ENCODE measurements at regions not wholly inside any gene's neighbourhood (a gene's known extent, or its start where the extent isn't known, plus 50 kb on each side); places are given as distances from the start of the nearest gene placed in this dataset.

GRCh38 chr13:107886118-107886517, 329.2 kb downstream of the LIG4 start:
- Histone ChIP-seq H3K9me2 (no peaks in the 10 kb centered on the region), H3K36me3 (replicated peaks in 1 of 2; ENCODE audit: control insufficient read depth in 1 of 2, insufficient read depth in 2 of 2, low read length in 1 of 2) (no peaks in the 10 kb centered on the region), H3K27ac (ENCODE audit: low read depth in 2 of 2, low read length in 1 of 2) (no peak overlapping the region), H3K79me2 (ENCODE audit: insufficient read depth) (no peaks in the 10 kb centered on the region), H3F3A (replicated peaks; ENCODE audit: insufficient read depth) (peaks cover 12% of the 10 kb centered on the region), H4K20me1 (ENCODE audit: insufficient read depth) (no peaks in the 10 kb centered on the region), H3K27me3 (ENCODE audit: insufficient read depth) (no peaks in the 10 kb centered on the region; the same call in 1 of the 2 replicates), H3K4me2 (no peak overlapping the region), H3K4me1 (ENCODE audit: control insufficient read depth in 1 of 2, insufficient read depth in 2 of 2, low read depth in 1 of 2, low read length in 1 of 2) (peaks cover 0 to 5% of the 10 kb centered on the region in 2 experiments; a peak in 1 of 4 replicates), H3K4me3 (ENCODE audit: low read depth in 2 of 2, low read length in 1 of 2) (no peak overlapping the region), H3K9ac (no peak overlapping the region), H3K9me3 (no peaks in the 10 kb centered on the region), H2AFZ (ENCODE audit: low read depth) (no peak overlapping the region)
- CTCF ChIA-PET, result no interaction called here
- no peak for DNase-seq
- no peak for TF ChIP-seq FOSL2 (IDR thresholded peaks at IDR 0.05; ENCODE audit: borderline replicate concordance, low read depth)
- POLR2A ChIA-PET, result no interaction called here
- 51% methylated on average over 2 of the region's 2 CpGs for WGBS (ENCODE audit: low lambda C conversion rate)

GRCh38 chr13:107884564-107884963, 330.8 kb downstream of the LIG4 start:
- POLR2A ChIA-PET, result no interaction called here
- no peaks in the 10 kb centered on the region for H3K36me3 ChIP-seq (replicated peaks in 1 of 2; ENCODE audit: control insufficient read depth in 1 of 2, insufficient read depth in 2 of 2, low read length in 1 of 2)
- DNase-seq, result no peak
- H3K9me3 ChIP-seq, result no peaks in the 10 kb centered on the region
- peaks cover 12% of the 10 kb centered on the region for H3F3A ChIP-seq (replicated peaks; ENCODE audit: insufficient read depth)
- H3K27ac ChIP-seq (ENCODE audit: low read depth in 2 of 2, low read length in 1 of 2), result peak overlapping the region in 1 of 2 experiments; percentile 57; a peak in 1 of 4 replicates
- H3K27me3 ChIP-seq (ENCODE audit: insufficient read depth), result no peaks in the 10 kb centered on the region
- no peaks in the 10 kb centered on the region for H3K9me2 ChIP-seq
- H3K79me2 ChIP-seq (ENCODE audit: insufficient read depth), result no peaks in the 10 kb centered on the region
- H3K4me1 ChIP-seq (ENCODE audit: control insufficient read depth in 1 of 2, insufficient read depth in 2 of 2, low read depth in 1 of 2, low read length in 1 of 2), result peaks cover 0 to 5% of the 10 kb centered on the region in 2 experiments; a peak in 1 of 4 replicates
- H4K20me1 ChIP-seq (ENCODE audit: insufficient read depth), result no peaks in the 10 kb centered on the region
- CTCF ChIA-PET, result no interaction called here
- no peak for TF ChIP-seq ZBTB33 (IDR thresholded peaks at IDR 0.05; ENCODE audit: borderline replicate concordance, low read depth)
- TF ChIP-seq, protein P1, sequence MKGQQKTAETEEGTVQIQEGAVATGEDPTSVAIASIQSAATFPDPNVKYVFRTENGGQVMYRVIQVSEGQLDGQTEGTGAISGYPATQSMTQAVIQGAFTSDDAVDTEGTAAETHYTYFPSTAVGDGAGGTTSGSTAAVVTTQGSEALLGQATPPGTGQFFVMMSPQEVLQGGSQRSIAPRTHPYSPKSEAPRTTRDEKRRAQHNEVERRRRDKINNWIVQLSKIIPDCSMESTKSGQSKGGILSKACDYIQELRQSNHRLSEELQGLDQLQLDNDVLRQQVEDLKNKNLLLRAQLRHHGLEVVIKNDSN (IDR thresholded peaks at IDR 0.05; ENCODE audit: borderline replicate concordance, low read depth), result no peak
- TF ChIP-seq MAX (IDR thresholded peaks at IDR 0.05; ENCODE audit: low read depth), result no peak
- no peak for TF ChIP-seq RXRA (IDR thresholded peaks at IDR 0.05; ENCODE audit: borderline replicate concordance, low read depth)
- no peak for TF ChIP-seq IRF3 (IDR thresholded peaks at IDR 0.05; ENCODE audit: low read depth, low read length)
- TF ChIP-seq TAF1 (IDR thresholded peaks at IDR 0.05; ENCODE audit: borderline replicate concordance, low read depth, low read length), result no peak
- TF ChIP-seq MXI1 (IDR thresholded peaks at IDR 0.05; ENCODE audit: low read depth, low read length), result no peak
- no peak for TF ChIP-seq EZH2phosphoT487 (IDR thresholded peaks at IDR 0.05; ENCODE audit: borderline replicate concordance, low read depth)
- no peak for TF ChIP-seq SMC3 (IDR thresholded peaks at IDR 0.05; ENCODE audit: low read depth, low read length)
- TF ChIP-seq RFX5 (IDR thresholded peaks at IDR 0.05; ENCODE audit: low read length), result no peak
- TF ChIP-seq, protein P2, sequence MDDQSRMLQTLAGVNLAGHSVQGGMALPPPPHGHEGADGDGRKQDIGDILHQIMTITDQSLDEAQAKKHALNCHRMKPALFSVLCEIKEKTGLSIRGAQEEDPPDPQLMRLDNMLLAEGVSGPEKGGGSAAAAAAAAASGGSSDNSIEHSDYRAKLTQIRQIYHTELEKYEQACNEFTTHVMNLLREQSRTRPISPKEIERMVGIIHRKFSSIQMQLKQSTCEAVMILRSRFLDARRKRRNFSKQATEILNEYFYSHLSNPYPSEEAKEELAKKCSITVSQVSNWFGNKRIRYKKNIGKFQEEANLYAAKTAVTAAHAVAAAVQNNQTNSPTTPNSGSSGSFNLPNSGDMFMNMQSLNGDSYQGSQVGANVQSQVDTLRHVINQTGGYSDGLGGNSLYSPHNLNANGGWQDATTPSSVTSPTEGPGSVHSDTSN (IDR thresholded peaks at IDR 0.05), result no peak
- H3K9ac ChIP-seq, result no peak overlapping the region
- no peak overlapping the region for H3K4me2 ChIP-seq
- H2AFZ ChIP-seq (ENCODE audit: low read depth), result no peak overlapping the region
- no peak overlapping the region for H3K4me3 ChIP-seq (ENCODE audit: low read depth in 2 of 2, low read length in 1 of 2)
